Sigmoid colon (tissue), 6 donors: ENCODE measurements at regions not wholly inside any gene's neighbourhood (a gene's known extent, or its start where the extent isn't known, plus 50 kb on each side); places are given as distances from the start of the nearest gene placed in this dataset.
"Not testable (repeated sequence)": the region's sequence is repeated elsewhere in the genome, so short reads cannot be mapped to it uniquely, and the experiment has no call there.

Source experiments
- DNase-seq: peaks from one replicate; pipeline ENCODE4 v3.0.0-alpha.2; 2019
- H3K27ac ChIP-seq, 4 donors: fragments of 200-600 bp; sonication (generic); one replicate each; pipeline ENCODE4 v1.5.1; 2016 to 2019; ENCODE audit warnings: mild to moderate bottlenecking in 1 of 4
- H3K27me3 ChIP-seq, 3 donors: fragments of 200-600 bp; sonication (generic); one replicate each; pipeline ENCODE4 v1.5.1; 2019; ENCODE audit warnings: mild to moderate bottlenecking in 1 of 3
- H3K36me3 ChIP-seq, 4 donors: fragments of 200-600 bp; sonication (generic); one replicate each; pipeline ENCODE4 v1.5.1; 2016 to 2019
- H3K4me1 ChIP-seq, 4 donors: fragments of 200-600 bp; sonication (generic); one replicate each; pipeline ENCODE4 v1.5.1; 2017 to 2019
- H3K4me3 ChIP-seq, 4 donors: fragments of 200-600 bp; sonication (generic); one replicate each; pipeline ENCODE4 v1.5.1; 2017 to 2019; ENCODE audit warnings: mild to moderate bottlenecking in 2 of 4, moderate library complexity in 1 of 4
- H3K9me3 ChIP-seq, 4 donors: fragments of 200-600 bp in 3 of 4; sonication (generic) in 3 of 4; one replicate each; pipeline versions ENCODE4 v1.5.1 to v1.6.1; 2013 to 2019
- EP300 ChIP-seq, 4 donors: sonication (generic); formaldehyde crosslinking; IDR thresholded peaks; one replicate each; pipeline ENCODE4 v1.6.1; 2017; ENCODE audit warnings: antibody characterized with exemption in 4 of 4
- POLR2A ChIP-seq, 2 donors: fragments of 450-650 bp; IDR thresholded peaks; one replicate each; pipeline ENCODE4 v1.6.1; 2016; ENCODE audit warnings: antibody characterized with exemption in 2 of 2, mild to moderate bottlenecking in 2 of 2, moderate library complexity in 2 of 2
- POLR2AphosphoS5 ChIP-seq, 4 donors: sonication (generic); formaldehyde crosslinking; IDR thresholded peaks; one replicate each; pipeline ENCODE4 v1.6.1; 2017; ENCODE audit warnings: antibody characterized with exemption in 4 of 4
- WGBS, 2 donors: extraction: QIAGEN DNeasy Blood & Tissue Kit; methylation state at CpG; one replicate each; pipeline ENCODE4 v1.1.7; 2013; 5-methylcytosine and 5-hydroxymethylcytosine counted together
- intact Hi-C: fragments of 100-400 bp; cut with DNase I; formaldehyde crosslinking; loops from one replicate; pipeline ENCODE4 v1.15.1; 2023
- TF ChIP-seq, protein P1 (sequence below), 4 experiments: fragments of 450-650 bp in 3 of 4; fragments of 200-600 bp in 1 of 4; IDR thresholded peaks; one replicate each; pipeline ENCODE4 v1.5.1; 2016 to 2019; ENCODE audit warnings: antibody characterized with exemption in 4 of 4, mild to moderate bottlenecking in 3 of 4, moderate library complexity in 2 of 4
- donor health status: healthy with polysubstance abuse.
- donor health status: healthy.

DNA sequence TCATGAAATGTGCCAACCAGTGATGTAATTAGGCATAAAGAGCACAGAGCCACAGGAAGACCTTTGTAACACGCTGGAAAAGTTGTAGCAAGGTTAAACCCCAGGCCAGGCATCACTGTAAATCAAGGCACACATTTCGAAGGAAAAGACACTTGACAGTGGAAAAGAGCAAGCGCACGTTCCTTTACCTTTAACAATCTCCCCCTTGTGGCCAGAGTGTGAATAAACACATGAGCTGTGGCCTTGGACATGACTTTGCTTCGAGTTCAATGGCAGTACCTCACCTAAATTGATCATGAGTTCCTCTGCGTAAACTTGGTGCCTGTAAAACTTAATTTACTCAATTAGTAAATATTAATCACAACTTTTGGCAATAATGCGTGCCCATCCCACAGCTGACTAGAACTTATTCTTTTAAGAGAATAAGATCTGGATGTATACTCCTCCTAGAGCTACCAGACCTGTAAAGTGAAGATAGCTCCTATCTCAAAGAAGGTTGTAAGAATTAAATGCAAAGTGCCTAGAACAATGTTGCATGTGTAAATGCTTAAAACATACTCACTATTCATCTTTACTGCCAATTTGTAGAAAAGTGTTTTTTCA lies 757.0 kb upstream of the NECTIN3 start:
- H3K9me3 ChIP-seq: no peaks in the 10 kb centered on the region
- 14 to 36% methylated on average over 7 of the region's 7 CpGs for WGBS, 2 donors
- intact Hi-C loops: loop anchor here (2.0 kb wide), 1 partner anchor 784 kb away; no protein-coding TSS in a partner anchor
- no peaks in the 10 kb centered on the region for H3K36me3 ChIP-seq
- no peak overlapping the region for H3K4me3 ChIP-seq
- no peaks in the 10 kb centered on the region for H3K4me1 ChIP-seq
- H3K27ac ChIP-seq: no peak overlapping the region
- TF ChIP-seq, protein P1, sequence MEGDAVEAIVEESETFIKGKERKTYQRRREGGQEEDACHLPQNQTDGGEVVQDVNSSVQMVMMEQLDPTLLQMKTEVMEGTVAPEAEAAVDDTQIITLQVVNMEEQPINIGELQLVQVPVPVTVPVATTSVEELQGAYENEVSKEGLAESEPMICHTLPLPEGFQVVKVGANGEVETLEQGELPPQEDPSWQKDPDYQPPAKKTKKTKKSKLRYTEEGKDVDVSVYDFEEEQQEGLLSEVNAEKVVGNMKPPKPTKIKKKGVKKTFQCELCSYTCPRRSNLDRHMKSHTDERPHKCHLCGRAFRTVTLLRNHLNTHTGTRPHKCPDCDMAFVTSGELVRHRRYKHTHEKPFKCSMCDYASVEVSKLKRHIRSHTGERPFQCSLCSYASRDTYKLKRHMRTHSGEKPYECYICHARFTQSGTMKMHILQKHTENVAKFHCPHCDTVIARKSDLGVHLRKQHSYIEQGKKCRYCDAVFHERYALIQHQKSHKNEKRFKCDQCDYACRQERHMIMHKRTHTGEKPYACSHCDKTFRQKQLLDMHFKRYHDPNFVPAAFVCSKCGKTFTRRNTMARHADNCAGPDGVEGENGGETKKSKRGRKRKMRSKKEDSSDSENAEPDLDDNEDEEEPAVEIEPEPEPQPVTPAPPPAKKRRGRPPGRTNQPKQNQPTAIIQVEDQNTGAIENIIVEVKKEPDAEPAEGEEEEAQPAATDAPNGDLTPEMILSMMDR (IDR thresholded peaks at IDR 0.05): peak; percentile 13 to 72 (median 60)
- no peak for TF ChIP-seq POLR2AphosphoS5 (IDR thresholded peaks at IDR 0.05)
- no peak for DNase-seq
- H3K27me3 ChIP-seq: no peaks in the 10 kb centered on the region

DNA sequence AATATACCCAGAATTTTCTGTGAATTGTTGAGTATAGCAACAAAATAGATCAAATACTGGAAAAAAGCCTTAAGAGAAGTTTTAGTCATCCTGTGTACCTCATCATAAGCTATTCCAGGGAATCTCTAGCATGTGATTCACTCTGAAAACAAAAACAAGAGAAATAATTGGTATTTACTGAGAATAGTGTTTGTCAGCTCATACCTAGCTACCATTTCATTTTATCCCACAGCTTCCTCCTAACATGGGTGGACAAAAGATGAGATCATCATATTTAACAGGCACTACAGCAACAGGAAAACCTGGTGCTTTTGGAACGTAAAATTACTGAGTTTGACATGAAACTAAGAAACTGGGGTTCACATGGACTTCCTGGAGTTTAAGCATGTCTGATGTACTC lies 753.5 kb upstream of the NECTIN3 start:
- H3K9me3 ChIP-seq: no peaks in the 10 kb centered on the region
- no peak for DNase-seq
- H3K36me3 ChIP-seq: no peaks in the 10 kb centered on the region
- H3K4me1 ChIP-seq: no peaks in the 10 kb centered on the region
- no peak overlapping the region for H3K27ac ChIP-seq
- intact Hi-C loops: no loop called here
- no peak overlapping the region for H3K4me3 ChIP-seq
- TF ChIP-seq EP300 (IDR thresholded peaks at IDR 0.05) (no peak), POLR2AphosphoS5 (IDR thresholded peaks at IDR 0.05) (no peak), POLR2A (IDR thresholded peaks at IDR 0.05) (no peak)
- TF ChIP-seq, protein P1 (IDR thresholded peaks at IDR 0.05): no peak
- no peaks in the 10 kb centered on the region for H3K27me3 ChIP-seq
- 74 to 88% methylated on average over 1 of the region's 1 CpG for WGBS, 2 donors

DNA sequence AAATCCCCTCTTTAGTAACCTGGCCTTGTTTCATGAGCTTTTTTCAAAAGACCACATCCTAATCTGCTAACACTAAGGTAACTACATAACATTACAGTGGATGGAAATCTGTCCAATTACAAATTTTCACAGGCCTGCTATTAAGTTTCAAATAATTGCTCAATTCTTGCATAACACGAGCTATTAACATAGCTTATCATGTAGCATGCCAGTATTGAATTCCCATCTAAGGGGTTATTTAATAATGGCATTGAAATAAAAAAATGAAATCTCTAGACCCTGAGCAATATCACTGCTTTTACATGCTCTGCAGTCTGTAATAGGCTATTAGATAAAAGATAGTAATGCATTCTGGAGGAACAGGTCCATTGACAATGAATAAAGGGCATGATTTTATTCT lies 748.3 kb upstream of the NECTIN3 start:
- intact Hi-C loops: no loop called here
- H3K27ac ChIP-seq: no peak overlapping the region
- H3K36me3 ChIP-seq: no peaks in the 10 kb centered on the region
- H3K27me3 ChIP-seq: no peaks in the 10 kb centered on the region
- TF ChIP-seq POLR2A (IDR thresholded peaks at IDR 0.05): no peak
- TF ChIP-seq POLR2AphosphoS5 (IDR thresholded peaks at IDR 0.05): no peak
- TF ChIP-seq, protein P1 (IDR thresholded peaks at IDR 0.05): no peak
- TF ChIP-seq EP300 (IDR thresholded peaks at IDR 0.05): no peak
- DNase-seq: no peak
- H3K4me1 ChIP-seq: no peaks in the 10 kb centered on the region
- WGBS, 2 donors: 84 to 87% methylated on average over 1 of the region's 1 CpG
- H3K9me3 ChIP-seq: no peaks in the 10 kb centered on the region
- no peak overlapping the region for H3K4me3 ChIP-seq

DNA sequence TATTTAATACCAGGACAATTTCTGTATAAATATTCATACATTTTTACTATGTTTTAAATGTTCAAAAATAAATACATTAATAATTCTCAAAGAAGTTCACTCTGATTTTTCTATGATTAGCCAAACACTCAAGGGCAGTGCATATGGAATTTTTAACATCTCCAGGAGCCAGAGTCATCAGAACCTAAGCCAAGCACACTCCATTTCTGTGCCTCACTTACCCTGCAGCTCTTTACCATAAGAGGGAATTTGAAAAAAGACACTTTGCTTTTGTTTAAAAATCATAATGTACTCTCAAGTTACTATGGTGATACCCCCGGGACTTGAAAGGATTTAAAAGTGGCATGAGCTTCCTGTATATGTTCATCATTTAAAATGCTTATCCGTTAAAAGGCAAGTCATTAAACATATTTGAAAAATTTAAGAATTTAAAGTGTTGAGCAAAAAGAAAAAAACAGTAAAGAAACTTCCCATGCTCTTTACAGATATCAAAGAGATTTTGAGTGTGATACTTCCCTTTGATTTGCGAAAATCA lies 747.4 kb upstream of the NECTIN3 start:
- H3K27ac ChIP-seq: no peak overlapping the region
- no peaks in the 10 kb centered on the region for H3K27me3 ChIP-seq
- no peak overlapping the region for H3K4me3 ChIP-seq
- DNase-seq: no peak
- no peak for TF ChIP-seq POLR2AphosphoS5 (IDR thresholded peaks at IDR 0.05)
- TF ChIP-seq, protein P1 (IDR thresholded peaks at IDR 0.05): no peak
- no peak for TF ChIP-seq POLR2A (IDR thresholded peaks at IDR 0.05)
- no peak for TF ChIP-seq EP300 (IDR thresholded peaks at IDR 0.05)
- WGBS, 2 donors: 67 to 89% methylated on average over 3 of the region's 3 CpGs
- H3K4me1 ChIP-seq: no peaks in the 10 kb centered on the region
- intact Hi-C loops: no loop called here
- H3K36me3 ChIP-seq: no peaks in the 10 kb centered on the region
- H3K9me3 ChIP-seq: no peaks in the 10 kb centered on the region

DNA sequence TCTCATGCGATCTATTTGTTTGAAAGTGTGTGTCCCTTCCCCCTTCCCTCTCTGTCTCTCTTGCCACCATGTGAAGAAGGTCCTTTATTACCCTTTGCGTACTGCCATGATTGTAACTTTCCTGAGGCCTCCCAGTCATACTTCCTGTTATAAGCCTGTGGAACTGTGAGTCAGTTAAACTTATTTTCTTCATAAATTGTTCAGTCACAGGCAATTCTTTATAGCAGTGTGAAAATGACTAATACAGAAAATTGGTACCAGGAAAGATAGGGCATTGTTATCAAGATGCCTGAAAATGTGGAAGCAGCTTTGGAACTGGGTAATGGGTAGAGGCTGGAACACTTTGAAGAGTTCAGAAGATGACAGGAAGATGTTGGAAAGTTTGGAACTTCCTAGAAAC lies 743.7 kb upstream of the NECTIN3 start:
- Histone ChIP-seq H3K9me3 (no peaks in the 10 kb centered on the region), H3K36me3 (no peaks in the 10 kb centered on the region), H3K27ac (no peak overlapping the region), H3K4me1 (no peaks in the 10 kb centered on the region), H3K4me3 (no peak overlapping the region), H3K27me3 (no peaks in the 10 kb centered on the region)
- DNase-seq: no peak
- WGBS, 2 donors: 90 to 94% methylated on average over 2 of the region's 2 CpGs
- TF ChIP-seq, protein P1 (IDR thresholded peaks at IDR 0.05): no peak
- no peak for TF ChIP-seq EP300 (IDR thresholded peaks at IDR 0.05)
- no peak for TF ChIP-seq POLR2AphosphoS5 (IDR thresholded peaks at IDR 0.05)
- no peak for TF ChIP-seq POLR2A (IDR thresholded peaks at IDR 0.05)
- intact Hi-C loops: no loop called here

DNA sequence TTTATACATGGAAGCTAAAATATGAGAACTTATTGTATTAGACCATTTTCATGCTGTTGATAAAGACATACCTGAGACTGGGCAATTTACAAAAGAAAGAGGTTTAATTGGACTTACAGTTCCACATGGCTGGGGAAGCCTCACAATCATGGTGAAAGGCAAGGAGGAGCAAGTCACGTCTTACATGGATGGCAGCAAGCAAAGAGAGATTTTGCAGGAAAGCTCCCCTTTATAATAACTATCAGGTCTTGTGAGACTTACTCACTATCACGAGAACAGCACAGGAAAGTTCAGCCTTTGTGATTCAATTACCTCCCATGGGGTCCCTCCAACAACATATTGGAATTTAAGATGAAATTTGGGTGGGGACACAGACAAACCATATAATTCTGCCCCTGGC lies 740.1 kb upstream of the NECTIN3 start:
- H3K4me1 ChIP-seq, H3K4me3 ChIP-seq, intact Hi-C loops, DNase-seq, H3K27me3 ChIP-seq, H3K36me3 ChIP-seq, H3K9me3 ChIP-seq, H3K27ac ChIP-seq: not testable (repeated sequence)
- WGBS, 2 donors: 86 to 87% methylated on average over 2 of the region's 2 CpGs
